Hematopoietic multipotent progenitor cell treated with erythropoietin and hydrocortisone succinate and interleukin-3 and kit ligand, for 17 days (in vitro differentiated cells): ENCODE measurements at regions not wholly inside any gene's neighbourhood (a gene's known extent, or its start where the extent isn't known, plus 50 kb on each side); places are given as distances from the start of the nearest gene placed in this dataset.
"Not testable (repeated sequence)": the region's sequence is repeated elsewhere in the genome, so short reads cannot be mapped to it uniquely, and the experiment has no call there.

Experiments used
- DNase-seq: peaks from one replicate; pipeline ENCODE4 v3.0.0-alpha.2; 2015; ENCODE audit warnings: low spot score

- no peak for DNase-seq
Measured at GRCh38 chr10:131021246-131021895, 290.1 kb downstream of the TCERG1L start.

GRCh38 chr10:131021969-131022368, 289.6 kb downstream of the TCERG1L start:
- no peak for DNase-seq

GRCh38 chr10:131022369-131022768, 289.2 kb downstream of the TCERG1L start:
- DNase-seq, result no peak

- DNase-seq, result no peak
Measured at GRCh38 chr10:131022981-131023380, 288.5 kb downstream of the TCERG1L start.

- no peak for DNase-seq
Measured at GRCh38 chr10:131024259-131025131, 287.0 kb downstream of the TCERG1L start.

- DNase-seq, result no peak
Measured at GRCh38 chr10:131025333-131025732, 286.2 kb downstream of the TCERG1L start.

- no peak for DNase-seq
Measured at GRCh38 chr10:131027256-131027655, 284.3 kb downstream of the TCERG1L start.

- no peak for DNase-seq
Measured at GRCh38 chr10:131031346-131031745, 280.2 kb downstream of the TCERG1L start.

GRCh38 chr10:131032329-131033165, 279.0 kb downstream of the TCERG1L start:
- DNase-seq, result no peak

- DNase-seq, result no peak
Measured at GRCh38 chr10:131033166-131034085, 278.1 kb downstream of the TCERG1L start.

GRCh38 chr10:131034451-131034850, 277.1 kb downstream of the TCERG1L start:
- no peak for DNase-seq

GRCh38 chr10:131035779-131036178, 275.7 kb downstream of the TCERG1L start:
- no peak for DNase-seq

- DNase-seq, result no peak
Measured at GRCh38 chr10:131038056-131038455, 273.5 kb downstream of the TCERG1L start.

- DNase-seq, result no peak
Measured at GRCh38 chr10:131041031-131041430, 270.5 kb downstream of the TCERG1L start.

- no peak for DNase-seq
Measured at GRCh38 chr10:131041441-131041840, 270.1 kb downstream of the TCERG1L start.

GRCh38 chr10:131042015-131042414, 269.5 kb downstream of the TCERG1L start:
- DNase-seq, result not testable (repeated sequence)
